Right lobe of liver (tissue), 6 donors: ENCODE measurements at regions not wholly inside any gene's neighbourhood (a gene's known extent, or its start where the extent isn't known, plus 50 kb on each side); places are given as distances from the start of the nearest gene placed in this dataset.

Source experiments
- ATAC-seq, 4 donors: fragments of 200-7000 bp; cut with Tn5 transposase; one replicate each; pipeline ENCODE4 v1.9.1; 2020; ENCODE audit warnings: mild to moderate bottlenecking in 4 of 4, moderate library complexity in 4 of 4
- DNase-seq, 3 donors: peaks; one replicate each; pipeline ENCODE4 v3.0.0-alpha.2; 2020
- H3K27ac ChIP-seq, 3 donors: fragments of 200-600 bp; one replicate each; pipeline ENCODE4 v1.8.0; 2022
- H3K27me3 ChIP-seq, 2 donors: fragments of 200-600 bp; one replicate each; pipeline ENCODE4 v1.8.0; 2022
- H3K36me3 ChIP-seq, 4 donors: fragments of 200-600 bp; sonication (generic) in 1 of 4; one replicate each; pipeline versions ENCODE4 v1.5.1 to v1.8.0; 2017 to 2022; ENCODE audit warnings: control low read depth in 1 of 4
- H3K4me1 ChIP-seq, 4 donors: fragments of 200-600 bp; sonication (generic) in 1 of 4; one replicate each; pipeline versions ENCODE4 v1.5.1 to v1.8.0; 2017 to 2022; ENCODE audit warnings: control low read depth in 1 of 4
- H3K4me3 ChIP-seq, 3 donors: fragments of 200-600 bp; one replicate each; pipeline ENCODE4 v1.8.0; 2022
- H3K9me3 ChIP-seq, 4 donors: fragments of 200-600 bp; sonication (generic) in 1 of 4; one replicate each; pipeline versions ENCODE4 v1.5.1 to v1.8.0; 2017 to 2022; ENCODE audit warnings: control low read depth in 1 of 4
- CTCF ChIP-seq, 4 donors: fragments of 200-600 bp in 3 of 4; fragments of 450-650 bp in 1 of 4; IDR thresholded peaks; one replicate each; pipeline versions ENCODE4 v1.5.1 to v1.8.0; 2016 to 2022; ENCODE audit warnings: antibody characterized with exemption in 4 of 4, mild to moderate bottlenecking in 2 of 4
- POLR2A ChIP-seq: fragments of 450-650 bp; IDR thresholded peaks from one replicate; pipeline ENCODE4 v1.6.1; 2017; ENCODE audit warnings: antibody characterized with exemption, mild to moderate bottlenecking
- WGBS: methylation state at CpG from one replicate; pipeline ENCODE4 v1.1.6; 2018; ENCODE audit warnings: low coverage, low lambda C conversion rate; ENCODE audit not compliant: insufficient coverage; ENCODE audit errors: missing lambda C conversion rate; 5-methylcytosine and 5-hydroxymethylcytosine counted together
- intact Hi-C, 2 donors: fragments of 100-400 bp; cut with DNase I; formaldehyde crosslinking; loops; one replicate each; pipeline versions ENCODE4 v1.11.2 to v1.14.1; 2022
- donor health status: DM: no; HTN: yes; CAD: no.
- donor health status: DM: no; HTN: no; CAD: no.
- donor health status: DM: no; HTN: no; CAD: no.
- donor health status: DM: no; HTN: yes; CAD: no.
- donor health status: DM: no; HTN: yes; CAD: no.

- Histone ChIP-seq H3K4me3 (no peak overlapping the region), H3K27me3 (no peaks in the 10 kb centered on the region), H3K4me1 (no peaks in the 10 kb centered on the region), H3K36me3 (no peaks in the 10 kb centered on the region), H3K9me3 (no peaks in the 10 kb centered on the region), H3K27ac (no peak overlapping the region)
- DNase-seq (no peak), ATAC-seq (no peak)
- no peak for TF ChIP-seq CTCF (IDR thresholded peaks at IDR 0.05)
- WGBS, result 85% methylated on average over 13 of the region's 14 CpGs
- intact Hi-C loops, result no loop called here
Measured at GRCh38 chr2:7915302-7916091, 766.4 kb upstream of the ID2 start.

- WGBS, result 50% methylated on average over 1 of the region's 2 CpGs
- Histone ChIP-seq H3K36me3 (no peaks in the 10 kb centered on the region), H3K9me3 (no peaks in the 10 kb centered on the region), H3K4me3 (no peak overlapping the region), H3K27ac (no peak overlapping the region), H3K27me3 (no peaks in the 10 kb centered on the region), H3K4me1 (no peaks in the 10 kb centered on the region)
- TF ChIP-seq POLR2A (no peak), CTCF (IDR thresholded peaks at IDR 0.05) (no peak)
- intact Hi-C loops, result no loop called here
- ATAC-seq (no peak), DNase-seq (no peak)
Measured at GRCh38 chr2:7916670-7917069, 765.2 kb upstream of the ID2 start.

- no peak for ATAC-seq
Measured at GRCh38 chr2:7919510-7919909, 762.3 kb upstream of the ID2 start.

GRCh38 chr2:7924023-7924762 is 757.7 kb upstream of the ID2 start:
- Histone ChIP-seq H3K27me3 (no peaks in the 10 kb centered on the region), H3K36me3 (no peaks in the 10 kb centered on the region), H3K4me1 (no peaks in the 10 kb centered on the region), H3K9me3 (no peaks in the 10 kb centered on the region), H3K27ac (no peak overlapping the region), H3K4me3 (no peak overlapping the region)
- DNase-seq (no peak), ATAC-seq (no peak)
- 75% methylated on average over 6 of the region's 7 CpGs for WGBS
- intact Hi-C loops, result no loop called here
- no peak for TF ChIP-seq CTCF (IDR thresholded peaks at IDR 0.05)
- TF ChIP-seq POLR2A, result no peak

More at GRCh38 chr2:7919510-7919909, 762.3 kb upstream of the ID2 start:
- DNase-seq, result no peak
- H3K4me1 ChIP-seq, result no peaks in the 10 kb centered on the region
- H3K27ac ChIP-seq, result no peak overlapping the region
- TF ChIP-seq CTCF (IDR thresholded peaks at IDR 0.05), result no peak
- no peak for TF ChIP-seq POLR2A
- H3K4me3 ChIP-seq, result no peak overlapping the region
- 93% methylated on average over 4 of the region's 8 CpGs for WGBS
- H3K27me3 ChIP-seq, result no peaks in the 10 kb centered on the region
- H3K9me3 ChIP-seq, result no peaks in the 10 kb centered on the region
- H3K36me3 ChIP-seq, result no peaks in the 10 kb centered on the region
- intact Hi-C loops, result no loop called here
